Stimulated activated CD4-positive, alpha-beta T cell treated with anti-CD3 and anti-CD28 coated beads, Interleukin-4, amount 100 ng/mL, for 1 hour (primary cell): ENCODE measurements at regions not wholly inside any gene's neighbourhood (a gene's known extent, or its start where the extent isn't known, plus 50 kb on each side); places are given as distances from the start of the nearest gene placed in this dataset.
"Not testable (repeated sequence)": the region's sequence is repeated elsewhere in the genome, so short reads cannot be mapped to it uniquely, and the experiment has no call there.

ENCODE experiments used
- DNase-seq: peaks from one replicate; pipeline ENCODE4 v3.0.0-alpha.2; 2020

GRCh38 chr6:43898358-43899131, 128.5 kb downstream of the VEGFA start:
- no peak for DNase-seq

GRCh38 chr6:43897571-43898302, 127.7 kb downstream of the VEGFA start:
- DNase-seq, result no peak

GRCh38 chr6:43896329-43897255, 126.6 kb downstream of the VEGFA start:
- no peak for DNase-seq

- no peak for DNase-seq
These were observed 125.8 kb downstream of the VEGFA start for GRCh38 chr6:43895656-43896328.

- DNase-seq, result no peak
These were observed 123.1 kb downstream of the VEGFA start for GRCh38 chr6:43893073-43893472.

GRCh38 chr6:43891072-43891870, 121.3 kb downstream of the VEGFA start:
- no peak for DNase-seq

- DNase-seq, result no peak
These were observed 120.4 kb downstream of the VEGFA start for GRCh38 chr6:43890197-43891062.

GRCh38 chr6:43887906-43888683, 118.1 kb downstream of the VEGFA start:
- DNase-seq, result no peak

GRCh38 chr6:43887340-43887858, 117.4 kb downstream of the VEGFA start:
- no peak for DNase-seq

- no peak for DNase-seq
These were observed 116.8 kb downstream of the VEGFA start for GRCh38 chr6:43886717-43887339.

GRCh38 chr6:43886067-43886461, 116.1 kb downstream of the VEGFA start:
- DNase-seq, result no peak

GRCh38 chr6:43885399-43886066, 115.5 kb downstream of the VEGFA start:
- DNase-seq, result no peak

GRCh38 chr6:43884652-43885022, 114.6 kb downstream of the VEGFA start:
- no peak for DNase-seq

GRCh38 chr6:43883847-43884651, 114.0 kb downstream of the VEGFA start:
- no peak for DNase-seq

GRCh38 chr6:43882690-43883448, 112.9 kb downstream of the VEGFA start:
- DNase-seq, result not testable (repeated sequence)

GRCh38 chr6:43880236-43881137, 110.5 kb downstream of the VEGFA start:
- no peak for DNase-seq
